HG02852 (cell line): ENCODE measurements at regions not wholly inside any gene's neighbourhood (a gene's known extent, or its start where the extent isn't known, plus 50 kb on each side); places are given as distances from the start of the nearest gene placed in this dataset.

ENCODE experiments used
- ATAC-seq: cut with Tn5 transposase; IDR thresholded peaks from one replicate; pipeline ENCODE4 v1.9.1; 2021; ENCODE audit warnings: mild to moderate bottlenecking, moderate library complexity; ENCODE audit not compliant: unreplicated experiment

DNA sequence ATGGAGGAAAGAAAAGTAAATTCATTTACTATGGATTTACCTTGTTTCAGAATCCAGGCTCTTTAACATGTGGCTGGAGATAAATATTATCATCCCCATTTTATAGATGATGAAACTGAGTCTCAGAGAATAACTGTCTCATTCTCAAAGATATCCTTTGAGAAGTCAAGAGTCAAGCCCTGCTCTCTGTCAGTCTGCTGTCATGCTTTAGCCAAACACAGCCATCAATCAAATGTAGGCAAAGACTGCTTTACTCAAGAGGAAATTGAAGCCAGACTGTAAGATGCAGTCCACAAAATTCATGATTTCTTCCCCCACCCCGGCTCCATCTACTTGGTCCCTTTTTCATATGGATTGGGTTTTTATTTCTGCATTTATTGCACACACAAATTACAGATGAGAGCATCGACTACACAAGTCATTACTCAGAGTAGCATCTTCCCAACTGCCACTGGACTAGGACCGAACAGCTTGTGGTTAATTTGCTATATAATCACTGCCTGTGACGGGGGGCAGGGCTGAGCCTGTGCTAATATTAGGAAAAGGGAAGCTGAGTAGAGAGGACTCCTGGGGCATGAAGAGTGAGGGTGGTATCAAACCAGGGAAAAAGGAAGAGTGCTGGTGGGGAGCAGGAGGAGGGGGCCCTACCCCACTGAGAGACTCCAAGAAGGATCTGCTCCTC, 102.7 kb upstream of the TOP1 start:
- ATAC-seq: no peak

DNA sequence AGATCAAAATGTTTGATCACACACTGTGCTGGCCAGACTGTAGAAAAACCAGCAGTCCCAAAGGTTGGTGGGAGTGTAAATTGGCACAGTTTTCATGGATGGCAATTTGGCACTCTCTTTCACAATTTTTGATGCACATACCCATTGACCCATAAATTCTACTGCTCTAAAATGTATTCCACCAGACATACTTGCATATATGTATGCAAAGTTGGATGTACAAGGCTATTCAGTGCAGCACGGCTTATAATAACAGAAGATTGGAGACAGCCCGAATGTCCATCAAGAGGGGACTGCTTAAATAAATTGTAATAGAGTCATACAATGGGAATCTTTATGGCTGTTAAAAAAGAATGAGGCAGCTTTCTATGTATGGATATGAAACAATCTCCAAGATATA, 101.7 kb upstream of the TOP1 start:
- ATAC-seq: no peak

DNA sequence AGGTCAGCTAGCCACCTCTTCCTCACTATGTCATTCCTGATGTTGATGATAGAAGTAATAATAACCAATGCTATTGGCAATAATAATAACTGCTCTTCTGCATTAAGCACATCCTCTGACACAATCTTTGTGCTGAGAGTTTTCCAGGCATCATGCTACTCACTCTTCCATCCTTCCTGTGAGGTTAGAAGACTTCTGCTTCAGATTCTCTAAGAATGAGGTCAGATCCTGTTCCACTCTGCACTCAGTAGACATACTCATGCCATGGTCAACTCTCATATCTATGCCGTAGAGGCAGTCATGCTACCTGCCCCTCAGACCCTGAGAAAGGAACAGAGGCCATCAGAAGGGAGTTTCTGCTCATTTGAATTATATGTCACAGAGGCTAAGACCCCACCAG, 98.1 kb upstream of the TOP1 start:
- ATAC-seq: no peak

DNA sequence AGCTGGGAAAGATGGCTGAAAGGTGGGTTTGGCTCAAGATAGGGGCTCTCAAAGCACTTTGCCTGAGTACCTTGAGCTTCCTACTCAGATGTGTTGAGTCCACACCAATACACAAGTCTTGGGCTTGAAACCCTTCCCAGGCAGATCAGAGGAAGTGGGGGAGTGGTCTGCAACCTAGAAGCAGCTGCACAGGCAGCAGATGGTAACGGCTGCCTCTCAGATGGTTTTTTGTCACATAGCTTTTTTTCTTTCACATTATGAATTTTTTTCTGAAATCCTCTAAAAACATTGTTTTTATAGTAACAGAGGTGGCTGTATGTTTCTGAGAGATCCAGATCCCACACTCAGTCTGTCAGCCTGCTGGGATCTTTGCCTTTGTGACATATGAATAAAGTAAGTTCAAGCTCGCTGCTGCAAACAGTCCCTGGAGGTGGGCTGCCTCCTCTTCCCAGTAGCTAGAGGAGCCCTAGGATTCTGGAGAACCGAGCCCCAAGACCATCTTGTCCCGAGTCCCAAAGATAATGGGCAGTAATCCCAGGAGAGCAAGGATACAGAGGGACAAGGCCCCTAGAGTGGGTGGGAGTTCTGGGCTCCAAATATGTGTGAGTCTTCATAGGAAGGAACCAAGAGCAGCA, 97.1 kb upstream of the TOP1 start:
- ATAC-seq: no peak

DNA sequence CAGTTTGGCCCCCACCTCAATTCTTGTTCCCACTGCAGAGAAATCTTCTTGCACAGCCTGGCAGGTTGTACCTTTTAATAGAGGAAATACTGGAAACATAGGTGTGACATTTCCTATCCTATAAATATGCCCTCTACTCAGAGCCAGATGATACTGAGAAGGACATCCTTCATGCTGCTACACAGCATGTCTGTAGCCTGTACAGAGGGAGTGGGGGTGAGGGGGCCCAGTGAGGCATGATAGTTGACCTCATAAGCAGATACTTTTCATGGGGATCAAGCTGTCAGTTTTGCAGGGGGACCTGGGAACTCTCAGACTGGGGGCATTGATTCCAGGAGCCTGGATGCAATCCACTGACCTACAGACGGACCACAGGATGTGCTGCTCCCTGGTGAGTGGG, 96.2 kb upstream of the TOP1 start:
- no peak for ATAC-seq

DNA sequence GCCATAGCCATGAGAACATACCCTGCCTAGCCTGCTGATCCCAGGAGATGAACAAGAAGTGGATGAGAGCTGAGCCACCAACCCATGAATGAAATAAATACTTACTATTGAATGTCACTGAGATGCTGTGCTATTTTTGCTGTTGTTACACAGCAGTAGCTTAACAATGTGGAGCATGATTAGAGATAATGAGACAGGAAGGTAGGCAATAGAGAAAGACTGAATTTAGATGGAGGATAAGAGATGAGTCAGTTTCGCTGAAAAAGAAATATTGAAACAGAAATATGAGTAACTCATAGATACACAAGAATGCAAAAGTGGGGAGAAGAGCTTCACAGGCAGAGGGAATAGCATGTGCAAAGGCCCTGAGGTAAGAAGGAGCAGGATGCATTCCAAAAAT, 94.9 kb upstream of the TOP1 start:
- no peak for ATAC-seq

DNA sequence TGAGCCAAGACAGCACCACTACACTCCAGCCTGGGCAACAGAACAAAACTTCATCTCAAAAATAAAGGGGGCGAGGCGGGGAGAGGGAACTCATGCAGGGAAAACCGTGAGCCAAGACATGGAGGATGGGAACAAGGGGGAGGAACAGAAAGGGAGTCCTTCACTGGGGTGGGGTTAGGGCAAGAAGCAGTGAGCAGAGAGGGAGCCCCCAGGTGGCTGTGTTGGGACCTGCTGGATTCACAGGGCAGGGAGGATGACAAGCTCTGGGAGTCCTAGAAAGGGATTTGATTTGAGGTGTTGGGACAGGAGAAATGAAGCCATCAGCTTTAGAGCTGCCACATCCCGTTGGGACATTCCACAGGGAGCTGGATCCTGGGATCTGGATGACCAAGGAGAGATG, 90.6 kb upstream of the TOP1 start:
- no peak for ATAC-seq

DNA sequence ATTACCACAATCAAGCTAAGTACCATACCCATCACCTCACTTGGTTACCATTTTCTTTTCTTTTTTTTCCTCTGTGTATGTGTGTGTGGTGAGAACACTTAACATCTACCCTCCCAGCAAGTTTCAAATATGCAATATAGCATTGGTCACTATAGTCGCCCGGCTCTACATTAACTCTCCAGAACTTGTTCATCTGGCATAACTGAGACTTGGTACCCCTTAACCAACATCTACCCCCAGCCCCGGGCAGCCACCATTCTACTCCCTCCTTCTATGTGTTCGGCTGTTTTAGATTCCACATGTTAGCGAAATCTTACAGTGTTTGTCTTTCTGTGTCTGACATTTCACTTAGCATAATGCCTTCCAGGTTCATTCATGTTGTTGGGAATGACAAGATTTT, 89.0 kb upstream of the TOP1 start:
- ATAC-seq: no peak

DNA sequence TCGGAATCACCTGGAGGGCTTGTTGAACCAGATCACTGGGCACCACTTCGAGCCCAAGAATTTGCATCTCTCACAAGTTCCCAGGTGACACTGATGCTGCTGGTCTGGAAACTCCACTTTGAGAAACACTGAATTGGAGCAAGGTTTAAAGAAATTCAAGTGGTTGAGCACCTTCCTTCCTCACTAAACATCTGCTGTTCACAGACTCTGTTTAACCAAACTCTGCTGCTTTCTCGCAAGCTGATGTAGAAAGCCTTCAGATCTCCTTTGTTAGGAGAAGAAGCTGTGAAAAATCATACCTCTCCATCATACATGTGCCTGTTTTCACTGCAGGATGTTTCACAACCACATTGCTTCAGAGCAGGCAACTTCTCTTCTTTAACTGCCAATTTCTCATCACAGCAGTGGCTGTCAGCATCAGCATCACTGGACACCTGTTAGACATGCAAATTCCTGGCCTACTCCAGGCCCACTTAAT, 87.5 kb upstream of the TOP1 start:
- ATAC-seq: peak; percentile 61

DNA sequence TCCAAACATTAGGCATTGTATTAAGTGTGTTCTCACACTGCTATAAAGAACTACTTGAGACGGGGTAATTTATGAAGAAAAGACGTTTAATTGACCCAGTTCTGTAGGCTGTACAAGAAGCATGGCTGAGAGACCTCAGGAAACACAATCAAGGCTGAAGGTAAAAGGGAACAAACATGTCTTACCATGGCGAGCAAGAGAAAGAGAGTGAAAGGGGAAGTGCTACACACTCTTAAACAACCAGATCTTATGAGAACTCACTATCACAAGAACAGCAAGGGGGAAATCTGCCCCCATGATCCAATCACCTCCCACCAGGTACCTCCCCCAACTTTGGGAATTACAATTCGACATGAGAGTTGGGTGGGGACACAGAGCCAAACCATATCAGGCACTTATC, 86.6 kb upstream of the TOP1 start:
- no peak for ATAC-seq

DNA sequence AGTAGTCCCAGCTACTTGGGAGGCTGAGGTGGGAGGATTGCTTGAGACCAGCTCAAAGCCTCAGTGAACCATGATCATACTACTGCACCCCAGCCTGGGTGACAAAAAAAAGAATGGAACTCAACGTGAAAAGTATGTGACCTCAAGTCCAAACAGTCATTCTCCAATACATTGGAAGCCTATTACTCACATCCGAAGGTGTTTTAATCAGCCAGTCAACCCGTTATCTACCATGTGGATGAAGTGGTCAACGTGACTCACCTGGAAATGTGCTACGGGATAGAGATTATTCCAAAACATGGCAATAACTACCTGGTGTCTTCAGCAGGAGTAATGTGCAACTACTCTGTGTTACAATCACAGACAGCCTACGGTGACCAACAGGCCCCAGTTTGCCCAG, 85.8 kb upstream of the TOP1 start:
- no peak for ATAC-seq

DNA sequence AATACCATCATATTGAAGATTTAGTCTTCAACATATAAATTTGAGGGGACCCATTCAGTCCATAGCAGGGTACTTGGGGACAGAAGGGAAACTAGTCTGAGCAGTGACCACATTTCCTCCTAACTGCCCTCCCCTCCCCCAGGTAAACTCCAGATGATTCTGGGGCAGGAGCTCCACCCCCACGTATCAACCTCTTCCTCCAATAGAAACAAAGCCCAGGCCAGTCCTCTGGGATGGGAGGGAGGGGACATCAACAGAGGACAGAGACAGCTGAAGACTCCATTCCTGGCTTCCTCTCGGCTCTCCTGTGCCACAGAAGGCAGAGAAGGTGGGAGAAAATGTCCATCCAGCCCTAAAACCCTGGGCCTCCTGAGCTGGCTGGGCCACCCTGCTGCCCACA, 85.0 kb upstream of the TOP1 start:
- no peak for ATAC-seq

DNA sequence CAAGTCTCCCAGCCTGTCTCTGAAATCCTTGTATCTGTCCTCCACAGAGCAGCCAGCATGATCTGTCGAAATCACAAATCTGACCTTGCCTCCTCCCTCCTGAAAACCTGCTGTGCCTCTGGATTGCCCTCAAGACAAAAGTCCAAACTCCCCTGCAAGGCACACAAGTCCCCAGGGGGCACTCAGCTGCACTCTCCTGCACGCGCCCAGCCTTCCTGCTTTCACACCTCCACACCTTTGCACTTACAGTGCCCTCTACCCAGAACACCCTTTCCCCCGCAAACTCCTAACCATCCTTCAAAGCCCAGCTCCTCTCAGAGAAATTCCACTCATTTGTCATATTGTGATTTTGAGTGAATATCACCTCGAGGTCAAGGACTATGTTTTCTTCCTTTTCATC, 83.4 kb upstream of the TOP1 start:
- ATAC-seq: no peak

DNA sequence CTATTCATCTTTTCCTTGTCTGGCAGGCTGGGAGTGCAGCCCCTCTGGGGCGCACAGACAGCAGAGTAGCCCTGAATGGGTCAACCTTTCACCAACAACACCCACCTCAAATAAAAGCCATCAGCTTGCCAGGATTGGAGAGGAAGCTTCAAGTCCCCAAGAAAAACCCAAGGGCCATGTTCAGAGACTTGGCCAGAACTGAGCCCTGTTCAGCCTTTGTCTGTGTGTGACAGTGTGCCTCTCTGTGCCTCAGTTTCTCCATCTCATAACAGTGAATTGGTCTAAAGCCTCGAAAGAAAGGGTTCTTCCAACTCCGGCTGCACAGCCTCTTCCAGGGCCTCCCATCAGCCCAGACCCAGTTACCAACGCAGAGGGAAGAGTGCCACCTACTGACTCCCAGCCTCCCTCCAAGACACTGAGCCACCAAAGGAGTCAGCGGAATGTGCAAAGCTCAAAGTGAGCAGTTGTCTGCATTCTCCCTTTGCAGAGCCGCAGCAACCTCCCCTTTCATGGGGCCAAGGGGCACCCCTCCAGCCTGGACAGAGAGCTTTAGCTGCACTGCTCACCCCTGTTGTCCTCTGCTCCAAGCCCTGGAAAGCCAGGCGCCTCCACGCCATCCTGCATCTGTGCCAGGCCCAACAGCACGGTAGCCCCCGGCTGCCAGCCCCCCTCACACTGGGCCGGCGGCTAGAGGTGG, 82.7 kb upstream of the TOP1 start:
- no peak for ATAC-seq

DNA sequence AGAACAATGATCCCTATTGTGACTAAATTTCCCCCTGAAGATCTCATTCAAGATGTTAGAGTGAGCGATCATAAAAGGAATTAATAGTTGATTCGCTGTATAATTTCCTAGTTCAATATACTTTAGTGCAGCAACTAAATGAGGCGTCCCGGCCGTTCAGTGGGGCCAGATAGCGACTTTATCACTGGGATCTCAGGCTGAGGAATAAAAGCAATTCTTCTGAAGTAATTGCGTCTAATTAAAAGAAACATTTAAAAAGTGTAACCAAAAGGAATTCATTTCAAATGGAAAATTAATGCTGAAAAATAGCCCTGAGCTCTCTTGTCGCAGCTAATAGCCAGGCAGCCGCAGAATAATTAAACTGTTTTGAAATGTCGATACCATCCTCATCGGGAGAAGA, 82.2 kb upstream of the TOP1 start:
- ATAC-seq: no peak

DNA sequence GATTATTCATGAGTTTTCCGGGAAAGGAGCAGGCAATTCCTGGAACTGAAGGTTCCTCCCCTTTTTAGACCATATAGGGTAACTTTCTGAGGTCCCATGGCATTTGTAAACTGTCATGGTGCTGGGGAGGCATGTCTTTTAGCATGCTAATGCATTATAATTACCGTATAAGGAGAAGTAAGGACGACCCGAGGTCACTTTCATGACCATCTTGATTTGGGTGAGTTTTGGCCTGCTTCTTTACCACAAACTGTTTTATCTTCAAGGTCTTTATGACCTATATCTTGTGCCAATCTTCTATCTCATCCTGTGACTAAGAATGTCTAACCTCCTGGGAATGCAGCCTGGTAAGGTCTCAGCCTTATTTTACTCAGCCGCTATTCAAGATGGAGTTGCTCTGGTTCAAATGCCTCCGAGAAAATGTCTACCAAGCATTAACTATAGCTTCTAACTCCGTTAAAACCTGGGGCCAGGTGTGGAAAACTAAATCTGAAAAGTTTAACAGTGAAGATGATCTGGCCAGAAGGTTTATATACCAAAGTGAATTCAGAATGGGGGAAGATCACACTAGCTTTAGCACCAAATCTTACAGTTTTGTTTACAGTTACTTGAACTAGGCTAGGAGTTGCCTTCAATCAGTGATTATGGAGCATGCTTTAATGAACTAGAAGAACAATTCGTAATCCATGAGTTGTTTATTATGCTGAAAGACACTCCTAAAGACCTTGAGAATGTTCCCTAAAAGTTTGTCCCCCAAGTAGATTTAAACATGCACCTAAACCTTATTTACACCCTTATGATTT, 80.0 kb upstream of the TOP1 start:
- ATAC-seq: no peak

DNA sequence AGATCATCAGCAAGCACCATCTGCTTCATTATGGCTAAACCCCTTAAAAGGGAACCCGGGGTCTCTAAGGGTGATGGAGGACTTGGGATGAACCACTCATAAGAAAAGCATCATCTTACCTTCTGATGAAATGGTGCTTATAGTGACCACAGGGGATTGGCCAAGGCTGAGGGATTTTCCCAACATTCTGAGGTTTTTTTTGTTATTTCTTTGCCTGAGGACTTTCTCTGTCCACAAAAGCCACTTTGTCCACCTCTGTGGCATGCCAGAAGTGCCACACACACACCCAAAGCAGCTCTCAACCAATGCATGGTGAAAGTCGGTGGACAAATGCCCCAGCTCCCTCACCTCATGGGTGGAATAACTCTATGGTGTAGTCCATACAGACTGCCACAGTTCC, 79.3 kb upstream of the TOP1 start:
- no peak for ATAC-seq

DNA sequence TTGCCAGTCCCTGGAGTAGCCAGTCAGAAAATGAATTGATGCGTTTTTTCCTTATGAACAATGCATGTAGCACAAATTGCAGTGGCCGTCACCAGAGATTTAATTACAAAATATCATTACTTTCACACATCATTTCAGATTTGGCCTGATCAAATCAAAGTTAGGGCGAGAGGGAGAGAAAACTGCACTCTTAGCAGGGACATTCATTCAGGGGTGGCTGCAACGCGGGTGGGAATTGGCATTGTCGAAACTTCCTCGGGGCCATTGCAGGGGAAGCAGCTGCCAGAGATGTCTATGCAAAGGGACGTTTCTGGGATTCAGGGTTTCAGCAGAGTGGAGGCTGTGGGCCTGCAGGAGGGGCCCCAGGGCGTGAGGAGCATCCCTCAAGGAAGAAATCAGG, 76.5 kb upstream of the TOP1 start:
- ATAC-seq: no peak

DNA sequence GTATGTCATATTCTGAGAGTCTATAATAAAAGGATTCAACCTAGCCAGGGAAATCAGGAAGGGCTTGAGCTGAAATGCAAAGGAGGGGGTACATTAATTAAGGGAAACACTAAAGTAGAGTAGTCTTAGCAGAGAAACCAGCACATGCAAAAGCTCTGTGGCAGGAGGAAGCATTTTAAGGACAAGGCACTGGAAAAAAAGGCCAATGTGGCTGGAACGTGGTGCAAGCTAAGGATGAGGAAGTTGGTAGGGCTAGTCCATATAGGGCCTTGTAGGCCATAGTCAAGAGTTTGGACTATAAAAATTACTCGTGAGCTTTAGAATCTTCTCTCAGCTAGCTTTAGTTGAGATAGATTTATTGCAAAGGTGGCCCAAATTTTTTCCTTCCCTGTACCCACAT, 75.2 kb upstream of the TOP1 start:
- no peak for ATAC-seq

DNA sequence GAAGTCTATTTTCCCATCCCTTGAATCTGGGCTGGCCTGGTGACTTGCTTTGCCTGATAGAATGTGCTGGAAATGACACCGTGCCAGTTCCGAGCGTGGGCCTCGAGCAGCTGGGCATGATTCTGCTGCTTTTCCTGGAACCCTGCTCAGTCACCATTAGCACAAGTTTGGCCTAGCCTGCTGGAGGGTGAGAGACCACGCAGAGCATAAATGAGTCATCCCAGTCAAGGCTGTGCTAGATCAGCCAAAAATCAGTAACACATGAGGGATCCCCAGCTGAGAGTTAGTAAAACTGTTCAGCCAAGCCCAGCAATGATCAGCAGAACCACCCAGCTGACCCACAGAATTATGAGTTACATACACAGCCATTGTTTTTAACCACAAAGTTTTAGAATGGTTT, 74.8 kb upstream of the TOP1 start:
- ATAC-seq: no peak

DNA sequence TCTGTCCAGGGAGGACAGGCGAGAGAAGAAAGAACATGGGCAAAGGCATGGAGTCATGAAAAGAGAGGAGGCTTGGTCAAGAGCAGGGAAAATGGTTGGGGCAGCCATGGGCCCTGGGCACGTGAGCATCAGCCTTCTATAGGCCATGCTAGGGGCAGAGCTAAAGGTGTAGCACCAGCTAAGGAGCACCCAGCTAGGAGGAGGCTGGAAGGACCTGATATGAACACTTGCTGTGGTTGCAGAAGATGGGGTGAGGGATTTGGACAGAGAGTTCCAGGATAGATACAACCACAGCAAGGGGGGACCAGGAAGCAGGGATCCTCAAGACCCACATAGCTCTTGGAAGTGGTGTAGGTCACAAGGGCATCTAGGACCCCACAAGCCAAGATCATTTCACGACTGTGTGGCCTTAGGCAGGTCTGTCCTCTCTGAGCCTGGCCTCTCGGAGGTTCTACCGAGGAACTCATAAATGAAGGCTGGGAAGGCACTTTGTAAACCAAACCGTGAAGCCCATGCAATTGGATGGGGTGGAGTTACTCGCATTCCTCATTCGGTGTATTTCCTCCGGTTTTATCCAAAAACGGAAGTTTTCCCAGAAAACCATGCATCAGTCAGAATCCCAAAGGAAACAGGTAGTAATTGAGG, 74.0 kb upstream of the TOP1 start:
- no peak for ATAC-seq
